Stimulated activated CD4-positive, alpha-beta T cell treated with anti-CD3 and anti-CD28 coated beads, Interleukin-15, amount 100 ng/mL, for 24 hours (primary cell): ENCODE measurements at regions not wholly inside any gene's neighbourhood (a gene's known extent, or its start where the extent isn't known, plus 50 kb on each side); places are given as distances from the start of the nearest gene placed in this dataset.

Source experiments
- DNase-seq: peaks from one replicate; pipeline ENCODE4 v3.0.0-alpha.2; 2020

DNA sequence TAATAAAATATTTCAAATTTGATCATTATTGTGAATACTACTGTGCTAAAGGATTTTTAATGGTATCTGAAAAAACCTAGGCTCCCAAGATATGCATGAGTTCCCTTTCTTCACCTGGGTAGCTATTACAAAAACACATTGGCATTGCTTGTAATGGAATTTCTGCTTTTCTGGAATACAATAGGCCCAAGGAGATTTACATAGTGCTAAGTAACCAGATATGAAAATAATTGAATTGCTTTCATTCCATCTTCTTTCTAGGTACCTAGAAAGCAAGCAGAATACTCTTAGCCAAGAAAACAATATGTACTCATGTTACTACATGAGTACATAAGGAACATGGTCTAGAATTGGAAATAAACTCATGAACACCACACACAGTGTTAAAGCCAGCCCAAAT, 291.9 kb downstream of the KCNC2 start:
- DNase-seq = no peak

DNA sequence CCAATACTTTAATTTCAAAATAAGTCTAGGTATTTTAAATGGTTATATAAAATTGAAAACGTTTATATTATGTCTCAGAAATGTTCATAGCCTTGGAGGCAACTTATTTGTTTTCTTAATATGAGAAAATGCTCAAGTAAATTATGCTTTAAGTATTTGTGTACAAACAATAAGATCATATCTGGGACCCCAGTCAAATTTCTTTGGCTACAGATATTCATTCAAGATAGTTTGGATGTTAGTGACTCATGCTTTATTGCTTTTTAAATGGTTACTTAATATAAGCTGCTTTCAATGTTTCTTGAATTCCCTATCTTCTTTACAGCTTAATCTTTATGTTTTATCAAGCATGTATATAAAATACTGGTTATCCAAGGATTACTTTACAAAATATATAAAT, 291.3 kb downstream of the KCNC2 start:
- DNase-seq = no peak

DNA sequence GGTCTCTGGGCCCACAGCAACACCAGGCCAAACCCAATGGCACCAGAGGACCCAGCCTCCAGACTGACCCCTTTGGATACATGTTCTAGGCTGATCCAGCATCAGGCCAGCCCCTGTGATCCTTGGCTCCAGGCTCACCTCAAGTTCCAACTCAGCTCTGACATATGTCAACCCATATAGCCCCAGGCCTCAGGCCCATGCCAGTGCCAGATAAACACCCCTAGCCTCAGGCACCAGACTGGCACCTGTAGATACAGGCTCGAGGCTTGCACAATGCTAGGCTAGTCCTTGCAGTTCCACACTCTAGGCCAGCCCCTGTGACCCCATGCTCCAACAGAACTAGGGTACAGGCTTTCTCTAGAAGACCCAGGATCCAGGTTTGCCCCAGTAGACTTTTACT, 287.5 kb downstream of the KCNC2 start:
- DNase-seq = no peak

DNA sequence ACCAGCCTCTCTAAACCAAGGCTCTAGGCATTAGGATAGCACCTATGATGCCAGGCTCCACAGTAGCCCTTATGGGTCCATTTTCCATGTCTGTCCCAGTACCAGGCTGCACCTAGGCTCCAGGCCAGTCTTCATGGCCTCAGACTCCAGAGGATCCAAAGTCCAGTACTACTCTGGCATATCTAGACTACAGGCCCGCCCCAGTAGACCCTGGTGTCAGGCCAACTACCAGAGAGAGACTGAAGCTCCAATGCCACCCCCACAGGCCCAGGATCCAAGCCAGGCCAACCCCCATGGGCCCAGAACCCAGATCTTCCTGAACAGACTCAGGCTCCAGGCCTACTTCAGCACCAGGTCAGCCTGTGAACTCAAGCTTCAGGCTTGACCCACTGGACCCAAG, 287.0 kb downstream of the KCNC2 start:
- no peak for DNase-seq

DNA sequence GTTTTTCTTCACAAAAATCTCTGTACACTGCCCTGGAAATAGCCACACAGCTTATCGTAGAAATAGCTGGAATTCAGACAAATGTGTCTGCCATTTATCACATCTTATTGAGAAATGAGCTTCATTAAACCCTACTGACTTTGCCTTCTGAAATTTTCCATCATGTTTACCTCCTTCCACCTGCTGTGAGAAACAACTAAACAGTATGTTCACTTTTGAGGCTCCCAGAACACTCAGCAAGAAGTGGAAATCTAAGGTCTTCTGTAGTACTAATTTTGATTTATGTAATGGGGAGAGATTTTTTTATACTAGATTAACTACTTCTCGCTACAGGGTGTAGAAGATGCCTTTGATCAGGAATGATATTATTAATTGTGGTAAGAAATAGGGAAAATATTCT, 268.0 kb downstream of the KCNC2 start:
- DNase-seq = no peak

DNA sequence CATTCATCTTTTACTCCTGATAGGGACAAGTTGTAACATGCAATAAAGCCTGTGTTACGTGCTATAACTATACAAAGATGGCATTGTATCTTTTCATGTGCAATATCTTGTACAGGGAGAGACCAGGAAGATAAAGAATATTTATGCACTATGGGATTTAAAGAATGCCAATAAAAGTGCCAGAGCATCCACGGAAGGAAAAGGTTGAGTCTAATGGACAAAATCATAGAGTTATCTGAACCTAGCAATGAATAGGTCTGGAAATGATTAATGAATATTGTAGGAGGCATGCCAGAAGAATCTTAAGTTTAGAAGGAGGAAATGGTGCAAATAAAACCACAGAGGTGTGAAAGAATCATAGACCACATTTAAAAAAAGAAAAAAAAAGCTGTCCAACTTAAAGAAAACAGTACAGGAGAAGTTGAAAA, 263.9 kb downstream of the KCNC2 start:
- DNase-seq = no peak

DNA sequence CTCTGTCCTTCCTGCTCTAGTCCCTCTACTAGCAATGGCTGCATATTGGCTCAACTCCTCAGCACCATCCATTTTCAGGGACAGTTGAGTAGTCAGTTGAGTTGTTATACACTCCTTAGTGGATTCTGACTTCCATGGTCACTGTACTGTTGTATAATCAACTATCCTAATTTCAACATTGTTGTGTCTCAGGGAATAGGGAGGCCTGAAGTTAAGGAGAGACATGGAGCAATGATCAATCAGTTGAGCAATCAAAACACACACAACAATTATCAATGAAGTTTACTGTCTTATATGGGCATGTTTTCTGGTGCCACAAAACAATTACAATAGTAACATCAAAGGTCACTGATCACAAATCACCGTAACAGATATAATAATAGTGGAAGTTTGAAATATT, 255.9 kb downstream of the KCNC2 start:
- no peak for DNase-seq

DNA sequence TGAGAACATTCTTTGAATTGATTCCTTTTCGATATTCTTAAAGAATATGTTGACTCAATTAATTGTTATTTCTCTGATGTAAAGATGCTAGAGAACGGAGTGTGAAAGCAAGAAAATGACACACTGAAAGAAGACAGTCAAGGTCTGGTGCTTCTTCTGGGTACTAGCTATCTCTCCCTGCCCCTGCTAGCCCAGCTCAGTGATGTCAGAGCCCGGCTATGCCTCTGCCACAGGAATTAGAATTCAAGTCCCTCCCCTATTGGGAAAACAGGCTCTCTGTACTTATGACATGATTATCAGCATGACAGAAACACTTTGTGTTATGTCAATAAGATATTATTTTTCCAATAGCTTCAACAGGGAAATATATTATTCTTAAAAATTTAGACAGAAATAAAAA, 252.4 kb downstream of the KCNC2 start:
- no peak for DNase-seq

DNA sequence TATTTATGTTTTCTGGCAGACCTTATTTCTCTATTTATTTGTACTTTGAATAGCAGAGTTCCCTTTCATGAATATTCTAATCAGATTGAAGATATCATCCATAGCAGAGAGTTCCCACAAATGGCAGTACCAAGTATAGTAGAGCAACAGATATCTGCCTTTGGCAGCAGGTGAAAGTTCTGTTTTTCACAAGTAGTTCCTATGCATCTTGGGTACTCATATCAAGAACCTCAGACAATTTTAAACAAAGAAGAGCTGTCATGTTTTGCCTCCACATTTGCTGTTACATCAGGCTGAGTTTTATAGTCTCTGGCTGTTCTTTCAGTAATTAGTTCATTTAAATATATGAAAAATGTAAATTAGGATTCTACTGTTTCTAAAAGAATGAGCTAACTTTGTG, 252.0 kb downstream of the KCNC2 start:
- DNase-seq = no peak

DNA sequence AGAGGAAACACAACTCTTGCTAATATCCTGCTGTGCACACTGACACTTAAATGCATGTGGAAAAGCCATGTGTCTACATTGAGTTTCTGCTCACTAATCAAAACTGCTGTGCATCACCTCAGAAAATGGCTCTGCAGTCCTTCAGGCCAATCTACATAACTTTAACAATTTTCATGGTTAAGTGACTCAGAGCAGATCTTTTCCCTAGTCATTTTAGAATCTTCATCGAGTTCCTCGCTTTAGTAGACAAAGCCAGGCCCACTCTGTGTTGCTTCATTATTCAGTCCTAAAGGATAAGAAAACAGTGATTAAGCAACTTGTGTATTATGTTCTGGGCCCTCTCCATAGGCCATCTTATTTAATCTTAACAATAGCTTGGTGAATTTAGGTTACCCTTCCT, 250.0 kb downstream of the KCNC2 start:
- DNase-seq = no peak

DNA sequence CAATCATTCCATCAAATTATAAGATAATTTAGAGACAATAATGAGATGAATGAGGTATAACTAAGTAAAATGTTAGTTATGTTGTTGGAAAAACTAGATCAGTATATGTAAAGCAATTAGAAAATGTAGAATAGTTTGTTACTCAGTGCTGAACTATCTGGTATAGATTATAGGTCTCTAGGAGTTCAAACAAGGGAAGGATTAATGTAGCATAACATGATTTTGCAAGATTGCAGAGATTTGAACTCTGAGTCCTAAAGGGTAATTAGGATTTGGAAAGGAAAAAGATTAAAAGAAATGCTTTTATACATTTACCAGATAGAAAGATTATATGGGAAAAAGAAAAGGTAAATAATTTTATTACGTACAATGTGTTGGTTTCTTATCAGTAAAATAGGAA, 246.3 kb downstream of the KCNC2 start:
- no peak for DNase-seq

DNA sequence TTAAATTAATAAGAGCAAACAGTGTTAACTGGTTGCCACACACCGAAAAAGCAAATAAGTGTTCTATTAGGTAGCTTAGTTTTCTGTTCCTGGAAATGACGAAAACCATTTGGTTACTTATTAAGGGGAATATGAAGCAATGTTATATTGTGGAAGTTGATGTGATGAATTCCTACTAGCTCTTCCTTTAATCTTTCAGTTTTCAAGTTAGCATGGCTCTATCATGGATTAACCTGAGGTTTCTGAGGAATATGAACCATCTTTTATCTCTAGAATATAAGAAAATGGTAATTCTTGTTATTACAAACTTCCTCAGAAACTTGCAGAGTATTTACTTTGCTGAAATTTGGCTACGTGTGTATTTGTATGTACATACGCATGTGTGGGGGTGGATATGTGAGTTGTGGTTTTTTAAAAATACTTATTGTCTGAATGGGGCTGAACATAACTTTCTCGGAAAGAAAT, 245.7 kb downstream of the KCNC2 start:
- no peak for DNase-seq

DNA sequence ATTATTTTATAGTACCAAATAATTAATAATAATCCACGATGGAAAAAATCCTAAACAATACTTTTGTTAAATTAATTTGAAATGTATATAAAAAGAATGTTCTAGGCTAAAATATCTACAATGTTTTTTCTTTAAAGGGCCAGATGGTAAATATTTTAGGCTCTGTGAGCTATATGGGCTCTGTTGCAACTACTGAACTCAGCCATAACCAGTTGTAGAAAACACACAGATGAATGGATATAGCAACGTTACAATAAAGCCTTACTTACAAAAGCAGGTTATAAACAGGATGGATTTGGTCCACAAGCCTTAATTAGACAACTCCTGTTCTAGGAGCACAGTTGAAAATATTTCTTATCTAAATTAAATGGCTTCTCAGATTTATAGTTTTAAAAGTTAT, 245.2 kb downstream of the KCNC2 start:
- no peak for DNase-seq

DNA sequence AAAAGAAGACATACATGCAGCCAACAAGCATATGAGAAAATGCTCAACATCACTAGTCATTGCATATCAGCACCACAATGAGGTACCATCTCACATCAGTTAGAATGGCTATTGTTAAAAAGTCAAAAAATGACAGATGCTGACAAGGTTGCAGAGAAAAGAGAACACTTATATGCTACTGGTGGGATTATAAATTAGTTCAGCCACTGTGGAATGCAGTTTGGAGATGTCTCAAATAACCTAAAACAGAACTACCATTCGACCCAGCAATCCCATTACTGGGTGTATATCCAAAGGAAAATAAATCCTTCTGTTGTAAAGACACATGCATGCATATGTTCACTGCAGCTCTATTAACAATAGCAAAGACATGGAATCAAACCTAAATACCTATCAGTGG, 238.4 kb downstream of the KCNC2 start:
- DNase-seq = no peak

DNA sequence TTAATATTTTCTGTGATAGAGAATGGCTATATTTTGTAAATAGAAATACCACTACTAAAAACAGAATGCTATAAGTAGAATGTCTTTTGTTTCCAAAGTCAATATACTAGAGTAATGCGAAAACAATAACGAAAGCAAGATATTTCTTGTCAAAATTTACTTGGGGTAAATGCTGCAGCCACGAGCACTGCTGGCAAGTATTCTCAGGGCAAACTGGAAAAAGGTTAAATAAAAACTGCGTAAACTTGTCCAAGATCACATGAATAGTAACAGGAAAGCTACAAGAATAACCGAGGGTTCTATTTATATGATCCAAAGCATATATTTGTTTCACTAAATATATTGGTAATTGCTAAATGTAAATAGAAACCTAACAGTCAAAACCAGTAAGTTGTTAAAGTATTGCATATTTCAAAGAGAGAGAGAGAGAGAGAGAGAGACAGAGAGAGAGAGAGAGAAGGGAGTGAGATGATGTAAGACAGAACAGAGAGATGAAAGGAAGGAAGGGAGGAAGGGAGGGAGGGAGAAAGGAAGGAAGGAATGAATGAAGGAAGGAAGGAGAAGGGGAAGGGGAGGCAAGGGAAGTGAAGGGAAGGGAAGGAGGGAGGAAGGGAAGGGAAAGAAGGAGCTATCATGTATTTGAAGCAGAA, 231.7 kb downstream of the KCNC2 start:
- no peak for DNase-seq

DNA sequence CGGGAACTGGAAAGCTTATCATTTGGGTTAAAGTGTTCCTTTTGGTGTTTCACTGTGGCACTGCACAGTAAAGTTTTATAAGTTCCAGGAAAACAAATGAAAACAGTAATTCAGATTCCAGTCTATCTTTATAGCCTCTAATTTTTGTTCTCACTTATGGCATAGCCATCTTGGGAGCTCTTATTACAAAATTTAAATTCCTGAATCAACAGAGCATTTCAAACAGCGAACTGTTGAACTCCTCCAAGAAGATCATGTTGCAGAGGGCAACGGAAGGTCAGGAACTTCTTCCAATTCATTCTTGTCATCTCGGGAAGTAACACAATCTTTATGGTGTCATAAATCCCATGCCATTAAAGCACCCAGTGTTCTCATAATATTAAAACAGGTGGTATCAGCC, 229.1 kb downstream of the KCNC2 start:
- no peak for DNase-seq

DNA sequence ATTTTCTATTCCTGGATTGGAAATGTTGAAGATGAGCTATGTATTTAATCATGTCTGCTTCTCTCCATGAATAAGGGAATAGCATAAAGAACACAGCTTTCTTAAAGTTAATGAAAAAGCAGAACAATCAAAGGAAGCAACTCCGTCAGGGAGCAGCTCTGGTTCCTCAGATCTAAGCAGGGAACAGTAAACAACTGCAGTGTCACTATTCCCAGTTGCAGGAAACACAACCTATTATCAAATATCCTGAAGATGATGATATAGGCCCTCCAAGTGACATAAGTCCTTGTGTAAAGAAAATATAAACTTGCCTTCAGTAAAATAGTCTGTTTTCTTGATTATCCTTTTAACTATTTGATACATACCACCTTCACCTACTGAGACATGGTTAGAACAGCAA, 228.1 kb downstream of the KCNC2 start:
- no peak for DNase-seq

DNA sequence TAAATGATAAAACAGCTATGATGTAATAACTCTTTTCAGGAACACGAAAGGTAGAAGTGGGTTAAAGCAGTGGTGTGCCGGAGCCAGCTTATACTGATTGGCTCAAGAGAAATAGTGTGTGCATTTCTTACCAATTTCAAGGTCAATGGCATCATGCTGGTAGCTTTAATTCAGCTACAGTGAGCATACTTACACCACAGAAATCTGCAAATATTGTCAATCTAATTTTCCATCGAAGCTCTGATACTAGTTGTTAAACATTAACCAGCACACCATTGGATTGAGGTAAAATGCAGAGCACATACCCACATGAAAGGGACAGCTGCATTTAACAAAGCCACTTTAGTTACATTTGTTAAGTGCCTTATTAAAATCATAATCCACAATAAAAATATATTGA, 225.7 kb downstream of the KCNC2 start:
- no peak for DNase-seq

DNA sequence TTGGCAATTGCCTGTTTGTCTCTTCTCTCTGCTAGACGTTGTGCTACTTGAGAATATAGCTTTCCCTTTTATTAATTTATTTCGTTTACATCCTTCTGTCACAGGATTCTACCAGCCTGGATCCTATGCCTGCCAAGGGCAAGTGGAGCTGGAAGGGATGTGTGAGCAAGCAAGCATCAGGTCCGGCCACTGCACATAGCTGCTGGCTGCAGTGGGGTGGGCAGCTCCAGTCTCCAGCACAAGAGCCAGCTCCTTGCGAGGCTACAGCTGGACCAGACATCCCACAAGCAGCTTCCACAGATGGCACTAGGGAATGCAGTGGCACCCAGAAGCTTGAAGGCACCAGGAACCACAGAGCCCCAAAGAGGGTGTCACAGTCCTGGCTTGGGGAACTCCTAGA, 225.0 kb downstream of the KCNC2 start:
- no peak for DNase-seq

DNA sequence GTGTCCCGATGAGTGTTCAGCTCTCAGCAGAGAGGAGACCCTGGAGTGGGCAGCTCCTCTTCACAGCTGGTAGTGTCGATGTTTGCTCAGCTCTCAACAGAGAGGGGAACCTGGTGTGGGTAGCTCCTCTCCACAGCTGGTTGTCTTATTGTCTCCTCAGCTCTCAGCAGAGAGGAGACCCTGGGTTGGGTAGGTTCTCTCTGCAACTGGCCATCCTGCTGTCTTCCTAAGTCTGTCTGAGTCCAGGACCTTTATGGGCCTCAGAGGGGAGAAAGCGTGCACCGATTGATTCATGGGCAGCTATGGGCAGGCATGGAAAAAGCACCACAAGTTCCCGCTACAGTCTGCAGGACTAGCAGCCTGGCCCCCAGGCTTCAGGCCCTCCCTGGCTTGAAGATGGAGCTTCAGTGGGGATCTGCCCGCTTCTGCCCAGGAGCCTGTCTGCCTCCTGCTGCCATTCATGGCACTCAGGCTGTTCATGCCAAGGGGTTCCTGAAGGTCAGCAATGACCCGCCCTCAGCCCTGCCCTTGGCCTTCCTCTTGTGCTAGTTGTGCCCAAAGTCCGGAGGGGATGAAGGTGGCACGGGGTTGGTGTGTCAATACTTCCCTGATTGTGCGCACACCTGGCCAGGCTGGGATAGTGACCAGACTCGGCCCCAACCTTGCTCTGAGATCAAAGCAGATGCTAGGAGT, 224.2 kb downstream of the KCNC2 start:
- no peak for DNase-seq

DNA sequence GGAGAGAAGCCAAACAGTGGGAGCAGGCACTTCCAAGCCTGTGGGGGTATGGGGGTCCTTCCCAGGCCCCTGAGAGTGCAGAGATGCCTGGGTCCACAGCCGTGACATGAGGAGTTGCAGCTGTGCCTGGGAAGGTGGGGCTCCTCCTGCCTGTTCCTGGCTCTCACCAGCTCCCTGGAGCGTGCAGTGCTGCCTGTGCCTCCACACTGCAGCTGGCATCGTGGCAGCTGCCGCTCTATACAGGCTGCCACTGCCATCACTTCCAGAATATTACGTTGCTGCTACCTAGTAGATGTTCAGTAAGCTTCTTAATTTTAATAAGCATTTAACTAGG, 223.7 kb downstream of the KCNC2 start:
- no peak for DNase-seq

DNA sequence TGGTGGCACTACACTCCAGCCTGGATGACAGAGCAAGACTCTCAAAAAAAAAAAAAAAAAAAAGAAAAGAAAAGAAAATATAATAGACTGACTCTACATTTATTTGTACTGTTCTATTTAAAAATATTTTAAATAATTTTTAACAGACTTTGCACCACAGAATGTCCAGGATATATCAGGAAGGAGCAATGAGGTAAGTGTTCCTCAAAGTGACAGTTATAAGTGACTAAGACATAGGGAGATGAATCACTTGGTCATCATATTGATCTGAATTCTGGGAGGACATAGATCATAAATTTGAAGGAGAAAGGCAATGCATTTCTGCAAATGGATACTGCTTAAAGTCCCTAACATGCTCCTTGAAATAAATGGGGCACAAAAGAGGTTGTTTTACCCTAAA, 221.5 kb downstream of the KCNC2 start:
- DNase-seq = no peak
